IPS DF 4.7 (cell line): ENCODE measurements at regions not wholly inside any gene's neighbourhood (a gene's known extent, or its start where the extent isn't known, plus 50 kb on each side); places are given as distances from the start of the nearest gene placed in this dataset.
"Not testable (repeated sequence)": the region's sequence is repeated elsewhere in the genome, so short reads cannot be mapped to it uniquely, and the experiment has no call there.

ENCODE experiments used
- DNase-seq: peaks from one replicate; pipeline ENCODE4 v3.0.0-alpha.2; 2013; ENCODE audit warnings: low spot score; ENCODE audit errors: extremely low read depth

DNA sequence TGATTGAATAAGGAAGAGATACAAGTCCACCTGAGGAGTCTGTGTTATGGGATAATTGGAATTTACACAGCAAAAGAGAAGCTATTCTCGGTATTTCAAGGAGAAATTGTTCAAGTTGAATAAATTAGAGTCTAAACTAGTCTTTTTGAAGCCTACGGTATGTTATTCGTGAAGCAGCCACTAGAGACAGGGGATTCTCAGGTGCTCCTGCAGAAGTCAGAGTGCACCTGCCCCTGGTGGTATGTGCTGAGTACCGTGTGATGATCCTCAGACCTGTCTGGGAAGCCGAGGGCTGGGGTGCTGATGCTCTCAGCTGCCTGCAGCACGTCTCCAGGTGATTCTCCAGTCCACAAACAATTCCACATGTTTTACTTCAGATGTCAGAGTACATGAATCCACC, 1171.7 kb downstream of the RPIA start:
- DNase-seq: not testable (repeated sequence)

DNA sequence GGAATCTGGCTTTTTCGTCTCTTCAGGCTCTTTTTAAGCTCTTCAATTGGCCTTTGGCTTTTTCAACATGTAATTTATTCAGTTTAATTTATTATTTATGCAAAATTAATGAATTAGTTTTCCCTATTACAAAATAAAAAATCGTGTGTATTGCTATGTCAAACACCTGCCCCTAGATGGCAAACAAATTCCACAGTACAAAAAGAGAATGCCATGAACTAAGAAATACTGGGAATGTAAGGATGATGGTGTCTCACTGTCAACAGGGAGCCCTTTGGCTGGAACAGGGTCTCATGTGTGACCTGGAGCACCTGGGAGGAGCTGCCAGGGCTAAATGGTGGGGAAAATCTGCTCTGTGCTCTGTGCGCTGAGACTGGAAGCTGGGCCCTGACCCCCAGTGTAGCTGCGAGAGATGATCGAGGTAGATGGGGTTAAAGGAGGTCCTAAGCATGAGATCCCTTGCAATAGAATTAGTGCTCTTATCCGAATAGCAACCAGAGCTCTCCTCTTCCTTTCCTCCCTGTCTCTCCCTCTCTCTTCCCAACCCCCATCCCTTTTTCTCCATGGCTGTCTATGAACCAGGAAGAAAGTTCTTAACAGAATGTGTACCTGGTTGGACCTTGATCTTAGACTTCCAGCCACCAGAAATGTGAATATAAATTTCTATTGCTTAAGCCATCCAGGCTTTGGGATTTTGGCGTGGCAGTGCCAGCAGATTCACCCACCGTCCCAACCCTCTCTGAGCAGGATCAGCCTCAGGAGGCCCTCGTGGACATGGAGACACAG, 1183.5 kb downstream of the RPIA start:
- DNase-seq: not testable (repeated sequence)

DNA sequence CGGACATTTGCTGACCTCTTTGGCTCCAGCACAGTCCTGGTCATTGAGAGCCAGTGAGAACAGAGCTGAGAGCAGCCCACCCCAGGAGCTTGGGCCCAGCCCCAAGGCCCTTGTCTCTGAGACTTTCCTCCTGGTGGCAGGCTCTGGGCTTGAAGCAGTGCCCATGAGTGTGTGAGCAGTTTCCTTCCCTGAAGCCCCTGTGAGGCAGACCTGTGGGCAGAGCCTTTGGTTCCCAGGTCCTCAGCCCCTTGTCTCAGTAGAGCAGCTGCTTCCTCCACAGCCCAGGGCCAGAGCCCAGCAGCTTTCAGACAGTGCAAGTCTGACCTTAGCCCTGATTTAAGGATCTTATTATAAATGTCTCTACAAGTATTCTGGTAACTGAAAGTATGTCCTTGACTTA, 1185.0 kb downstream of the RPIA start:
- DNase-seq: not testable (repeated sequence)

DNA sequence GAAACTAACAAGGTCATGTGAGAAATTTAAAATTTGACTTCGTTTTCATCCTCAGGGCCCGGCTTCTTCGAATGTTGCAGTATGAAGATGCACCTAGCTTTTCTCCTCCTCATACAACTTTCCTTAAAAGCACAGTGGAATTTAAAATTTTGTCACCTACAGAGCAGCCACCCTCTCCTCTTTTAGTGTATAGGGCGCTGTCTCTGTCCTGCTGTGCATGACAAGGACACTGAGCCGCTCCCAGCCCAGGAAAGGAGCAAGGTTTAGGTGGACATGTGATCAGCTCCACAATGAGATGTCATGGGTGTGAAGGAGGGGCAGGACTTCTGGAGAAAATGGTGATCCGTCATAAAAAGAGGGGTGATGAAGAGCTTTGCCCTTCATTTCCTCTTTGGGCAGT, 1185.4 kb downstream of the RPIA start:
- not testable (repeated sequence) for DNase-seq

DNA sequence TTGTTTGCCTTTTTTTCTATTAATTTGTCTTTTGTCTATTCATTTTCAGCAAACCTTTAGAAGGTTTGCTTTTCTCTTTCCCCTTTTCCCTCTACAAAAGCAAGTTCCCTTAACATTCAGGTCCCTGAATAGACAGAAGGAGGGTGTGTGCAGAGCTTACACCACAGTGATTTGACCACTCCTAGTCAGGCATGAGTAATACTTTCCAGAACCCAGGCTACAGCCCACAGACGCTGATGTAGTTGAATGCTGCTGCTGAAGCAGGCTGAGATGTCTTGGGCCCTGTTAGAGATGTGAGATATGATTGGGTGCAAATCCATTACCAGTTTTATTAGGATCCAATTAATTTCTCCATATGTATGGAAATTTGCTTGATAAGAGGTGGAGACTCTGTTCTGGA, 1191.4 kb downstream of the RPIA start:
- DNase-seq: not testable (repeated sequence)

DNA sequence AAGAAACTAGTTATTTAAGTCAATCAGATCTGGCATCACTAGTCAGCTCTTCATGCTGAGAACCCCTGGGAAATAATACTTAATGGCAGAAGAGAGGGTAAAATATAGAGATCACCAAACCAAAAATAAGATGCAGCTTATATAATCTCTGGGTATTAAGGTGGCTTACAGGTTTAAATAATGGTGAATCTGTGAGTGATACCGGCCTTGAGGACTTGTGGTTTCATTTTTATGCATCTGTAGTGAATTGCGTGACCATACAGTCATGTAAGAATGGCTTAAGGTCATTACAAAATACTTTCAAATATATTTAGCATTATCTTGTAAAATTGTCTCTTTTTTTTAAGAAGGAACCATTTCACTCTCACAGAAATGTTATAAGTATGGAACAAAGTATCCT, 1192.2 kb downstream of the RPIA start:
- DNase-seq: not testable (repeated sequence)

DNA sequence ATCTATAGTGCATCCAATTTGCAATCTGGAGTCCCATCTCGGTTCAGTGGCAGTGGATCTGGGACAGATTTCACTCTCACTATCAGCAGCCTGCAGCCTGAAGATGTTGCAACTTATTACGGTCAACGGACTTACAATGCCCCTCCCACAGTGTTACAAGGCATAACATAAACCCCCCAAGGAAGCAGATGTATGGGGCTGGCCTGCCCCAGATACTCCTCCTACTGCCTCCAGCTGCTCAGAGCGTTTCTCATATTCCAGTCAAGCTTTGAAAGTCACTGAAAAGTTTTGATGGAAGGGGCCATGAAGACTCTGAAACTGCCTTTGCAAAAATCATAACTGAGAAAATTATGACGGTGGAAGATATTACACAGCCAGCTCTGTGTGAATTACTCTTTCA, 1193.6 kb downstream of the RPIA start:
- DNase-seq: not testable (repeated sequence)

DNA sequence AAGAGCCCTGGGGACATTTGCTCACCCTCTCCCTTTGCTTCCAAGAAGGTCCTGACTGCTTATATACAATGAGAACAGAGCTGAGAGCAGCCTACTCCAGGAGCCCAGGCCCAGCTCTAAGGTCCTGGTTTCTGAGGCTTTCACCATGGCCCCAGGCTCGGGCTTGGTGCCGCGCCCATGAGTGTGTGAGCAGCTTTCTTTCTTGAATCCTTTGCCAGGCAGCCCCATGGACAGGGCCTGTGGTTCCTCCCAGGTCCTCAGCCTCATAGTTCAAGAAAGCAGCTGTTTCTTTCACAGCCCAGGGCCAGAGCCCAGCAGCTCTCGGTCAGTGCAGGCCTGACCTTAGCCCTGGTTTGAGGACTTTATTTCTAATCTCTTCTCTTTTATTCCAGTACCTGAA, 1197.2 kb downstream of the RPIA start:
- DNase-seq: not testable (repeated sequence)

DNA sequence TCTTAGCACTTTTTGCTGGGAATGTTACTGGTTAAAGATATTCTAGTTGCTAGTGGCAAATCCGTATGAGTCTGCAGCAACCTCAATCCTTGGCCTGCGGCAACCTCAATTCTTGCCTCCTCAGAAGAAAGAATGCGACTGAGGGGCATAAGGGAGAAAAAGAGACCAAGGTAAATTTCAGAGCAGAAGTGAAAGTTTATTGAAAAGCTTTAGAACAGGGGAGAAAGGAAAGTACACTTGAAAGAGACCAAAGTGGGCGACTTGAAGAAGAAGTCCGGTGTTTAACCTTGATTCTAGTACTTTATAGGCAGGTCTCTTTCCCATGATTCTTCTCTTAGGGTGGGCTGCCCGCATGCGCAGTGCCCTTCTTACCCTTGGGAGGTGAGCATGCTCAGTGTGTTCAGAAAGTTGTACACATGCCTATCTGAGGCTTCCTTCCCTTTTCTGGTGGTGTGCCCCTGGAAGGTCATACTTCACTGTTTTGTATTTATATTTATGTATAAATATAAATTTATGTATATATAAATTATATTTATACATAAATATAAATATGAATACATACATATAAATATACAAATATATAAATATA, 1198.8 kb downstream of the RPIA start:
- not testable (repeated sequence) for DNase-seq

DNA sequence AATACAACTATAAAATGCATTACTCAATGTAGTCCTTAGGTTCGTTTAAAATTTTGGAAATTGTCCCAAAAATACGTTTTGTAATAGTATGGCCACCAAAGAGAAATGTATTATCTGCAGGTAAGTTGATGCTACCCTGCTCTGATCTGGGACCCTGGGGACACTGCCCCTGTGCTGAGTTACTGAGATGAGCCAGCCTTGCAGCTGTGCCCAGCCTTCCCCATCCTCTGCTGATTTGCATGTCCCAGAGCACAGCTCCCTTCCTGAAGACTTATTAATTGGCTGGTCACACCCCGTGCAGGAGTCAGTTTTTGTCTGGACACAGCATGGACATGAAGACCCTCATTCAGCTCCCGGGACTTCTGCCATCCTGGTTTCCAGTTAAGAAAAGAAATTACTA, 1203.5 kb downstream of the RPIA start:
- not testable (repeated sequence) for DNase-seq

DNA sequence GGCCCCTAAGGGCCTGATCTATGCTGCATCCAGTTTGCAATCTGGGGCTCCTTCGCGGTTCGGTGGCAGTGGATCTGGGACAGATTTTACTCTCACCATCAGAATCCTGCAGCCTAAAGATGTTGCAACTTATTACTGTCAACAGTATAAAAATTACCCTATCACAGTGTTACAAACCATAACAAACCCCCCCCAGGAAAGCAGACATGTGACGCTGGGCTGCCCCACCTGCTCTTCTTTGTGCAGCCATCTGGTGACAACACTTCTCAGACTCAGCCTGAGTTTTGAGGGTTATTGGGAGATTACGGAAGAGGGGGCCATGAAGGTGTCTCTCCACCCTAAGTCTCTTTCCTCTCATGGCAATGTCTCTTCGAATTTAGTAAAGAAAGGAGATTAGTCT, 1204.2 kb downstream of the RPIA start:
- not testable (repeated sequence) for DNase-seq

DNA sequence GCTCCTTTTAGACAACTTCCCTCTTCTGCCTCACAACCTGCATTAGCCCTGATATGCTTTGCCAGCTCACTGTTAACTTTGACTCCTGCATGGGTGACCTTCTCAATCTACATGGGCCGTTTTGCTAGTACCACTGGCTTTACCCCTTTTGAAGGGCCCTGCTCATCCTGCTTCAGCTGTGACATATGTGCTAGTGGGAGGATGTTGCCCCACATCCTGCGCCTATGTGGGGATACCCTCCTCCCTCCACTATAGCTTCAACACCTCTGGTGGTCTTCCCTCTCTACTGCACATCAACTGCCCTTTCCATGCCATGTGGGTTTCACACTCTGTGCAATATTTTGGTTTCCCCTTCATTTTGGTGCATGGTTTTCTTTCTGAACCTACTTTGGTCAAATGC, 1235.5 kb downstream of the RPIA start:
- not testable (repeated sequence) for DNase-seq

DNA sequence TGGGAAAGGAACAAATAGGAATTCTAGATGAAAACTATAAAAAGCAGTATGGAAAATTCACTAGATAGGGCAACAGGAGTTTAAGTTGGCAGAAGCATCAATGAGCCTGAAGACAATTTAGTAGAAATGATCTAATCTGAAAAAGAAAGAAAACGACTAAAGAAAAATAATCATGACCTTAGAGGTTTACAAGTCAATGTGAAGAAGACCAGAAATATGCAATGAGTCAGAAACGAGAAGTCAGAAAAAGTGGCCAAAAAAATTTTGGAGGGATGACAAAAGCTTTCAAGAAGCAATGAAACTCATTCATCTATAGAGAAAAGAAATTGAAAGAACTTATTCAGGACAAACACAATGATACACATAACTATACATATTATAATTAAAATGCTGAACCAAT, 1244.0 kb downstream of the RPIA start:
- DNase-seq: not testable (repeated sequence)

DNA sequence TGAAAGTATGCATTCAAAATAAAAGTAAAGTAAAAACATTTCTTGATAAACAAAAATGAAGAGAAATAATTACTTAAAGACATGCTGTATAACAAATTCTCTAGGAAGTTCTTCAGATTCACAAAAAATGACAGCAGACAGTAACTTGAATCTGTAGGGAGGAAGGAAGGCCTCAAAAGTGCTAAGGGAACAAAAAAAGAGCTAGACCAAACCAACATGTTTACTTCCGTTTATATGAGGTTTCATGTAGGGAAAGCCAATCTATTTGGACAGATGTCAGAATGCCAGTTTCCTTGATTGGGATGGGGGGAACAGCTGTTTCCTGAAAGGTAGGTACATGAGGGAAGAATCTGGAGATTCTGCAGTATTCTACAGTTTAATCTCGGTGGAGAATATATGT, 1244.5 kb downstream of the RPIA start:
- DNase-seq: not testable (repeated sequence)

DNA sequence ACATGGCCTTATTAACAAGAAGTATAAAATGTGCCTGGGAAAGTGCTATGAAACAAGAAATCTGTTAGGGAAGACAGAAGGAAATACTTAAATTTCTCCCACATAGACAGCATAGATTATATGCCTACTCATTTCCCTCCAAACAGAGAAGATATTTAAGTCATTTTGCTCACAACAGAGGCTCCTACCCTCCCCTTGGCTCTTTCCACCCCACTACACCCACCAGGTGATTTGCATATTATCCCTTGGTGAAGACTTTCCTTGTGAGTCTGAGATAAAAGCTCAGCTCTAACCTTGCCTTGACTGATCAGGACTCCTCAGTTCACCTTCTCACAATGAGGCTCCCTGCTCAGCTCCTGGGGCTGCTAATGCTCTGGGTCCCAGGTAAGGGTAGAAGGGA, 1245.1 kb downstream of the RPIA start:
- not testable (repeated sequence) for DNase-seq

DNA sequence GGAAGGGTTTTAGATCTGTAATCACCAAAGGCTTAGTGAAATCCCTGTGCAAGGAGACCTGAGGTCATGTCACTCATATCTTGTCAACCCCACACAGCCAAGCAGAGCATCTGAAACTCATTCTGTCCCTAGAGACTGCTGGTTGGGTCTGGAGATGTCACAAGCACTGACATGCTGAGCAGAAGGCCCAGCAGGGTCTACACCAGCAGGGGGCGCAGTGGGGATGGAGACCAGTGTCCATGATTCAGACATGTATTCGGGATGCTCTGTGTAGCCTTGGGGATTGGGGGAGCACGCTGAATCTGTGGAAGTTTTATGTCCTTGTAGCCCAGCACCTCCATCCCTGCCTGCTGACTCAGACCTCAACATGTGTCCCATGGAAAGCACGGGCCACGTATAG, 1247.3 kb downstream of the RPIA start:
- DNase-seq: not testable (repeated sequence)

DNA sequence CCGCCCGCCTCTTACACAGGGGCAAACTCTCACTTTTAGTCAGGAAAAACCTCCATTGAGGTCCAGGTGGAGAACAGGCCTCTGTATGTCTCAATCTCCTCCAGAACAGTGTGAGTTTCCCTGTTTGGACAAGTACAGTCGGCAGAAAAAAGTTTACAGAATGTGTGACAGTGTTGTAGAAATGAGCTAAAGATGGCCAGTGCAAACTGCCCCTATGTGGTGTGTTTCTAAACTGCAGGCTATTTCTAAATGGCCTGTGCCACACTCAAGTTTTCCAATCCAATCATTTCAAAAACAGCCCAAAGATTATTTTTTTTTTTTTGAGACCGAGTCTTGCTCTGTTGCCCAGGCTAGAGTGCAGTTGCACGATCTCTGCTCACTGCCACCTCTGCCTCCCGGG, 1252.8 kb downstream of the RPIA start:
- DNase-seq: not testable (repeated sequence)

DNA sequence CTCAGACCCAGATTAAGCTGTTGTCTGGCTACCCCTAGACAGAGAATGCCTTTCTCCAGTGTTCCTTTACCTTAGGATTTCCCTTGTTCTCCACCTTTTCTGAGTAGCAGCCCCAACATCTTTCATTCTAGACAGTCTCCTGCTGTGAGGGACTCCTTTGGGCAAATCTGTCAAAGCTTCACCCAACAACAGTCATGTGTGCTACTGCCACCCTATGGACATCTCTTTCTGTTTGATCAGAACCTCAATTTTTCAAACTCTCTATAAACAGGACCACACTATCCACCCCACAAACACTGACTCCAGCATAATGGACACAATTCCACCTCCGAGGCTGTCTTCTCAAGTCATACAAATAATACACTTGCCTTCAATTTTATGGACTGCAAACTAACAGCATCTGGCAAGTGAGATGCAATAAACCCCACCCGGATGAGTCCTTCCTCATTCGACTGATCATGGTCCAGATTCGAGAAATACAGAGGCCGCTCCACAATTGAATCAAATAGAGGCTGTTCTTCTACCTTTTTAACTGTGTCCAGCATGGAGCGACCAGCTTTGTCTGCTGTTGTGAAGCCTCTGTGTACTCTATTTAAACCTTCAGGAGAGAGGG, 1253.6 kb downstream of the RPIA start:
- not testable (repeated sequence) for DNase-seq

DNA sequence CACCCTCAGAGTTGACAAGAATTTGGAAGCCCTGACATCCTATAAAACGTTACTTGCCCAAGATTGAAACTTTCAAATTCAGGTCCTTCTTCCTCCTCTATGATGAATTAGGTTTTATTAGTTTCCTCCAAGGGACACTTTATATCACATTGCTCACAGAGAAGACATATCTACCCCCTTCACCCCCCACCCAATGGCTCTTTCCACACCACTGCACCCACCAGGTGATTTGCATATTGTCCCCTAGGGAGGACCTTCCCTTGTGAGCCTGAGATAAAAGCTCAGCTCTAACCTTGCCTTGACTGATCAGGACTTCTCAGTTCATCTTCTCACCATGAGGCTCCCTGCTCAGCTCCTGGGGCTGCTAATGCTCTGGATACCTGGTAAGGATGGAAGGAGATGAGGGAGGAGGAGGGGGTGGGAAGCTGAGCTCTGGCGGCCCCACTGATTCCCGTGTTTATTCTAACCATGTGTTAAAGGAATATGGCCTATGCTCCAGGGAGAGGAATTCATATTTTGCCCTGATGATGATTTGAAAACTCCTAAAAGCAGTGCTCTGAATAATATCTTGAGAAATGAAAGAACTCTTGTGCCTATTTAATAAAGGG, 1255.8 kb downstream of the RPIA start:
- not testable (repeated sequence) for DNase-seq

DNA sequence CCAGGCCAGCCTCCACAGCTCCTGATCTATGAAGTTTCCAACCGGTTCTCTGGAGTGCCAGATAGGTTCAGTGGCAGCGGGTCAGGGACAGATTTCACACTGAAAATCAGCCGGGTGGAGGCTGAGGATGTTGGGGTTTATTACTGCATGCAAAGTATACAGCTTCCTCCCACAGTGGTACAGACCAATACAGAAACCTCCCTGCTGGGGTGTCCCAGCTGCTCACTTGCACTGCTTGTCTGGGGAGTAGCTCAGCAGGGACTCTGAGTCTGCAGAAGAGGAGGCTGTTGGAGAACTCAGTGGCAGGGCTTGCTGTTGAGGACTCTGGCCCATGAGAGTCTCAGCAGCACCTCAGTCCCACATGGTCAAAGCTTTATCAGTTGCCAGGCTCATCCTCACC, 1256.6 kb downstream of the RPIA start:
- DNase-seq: not testable (repeated sequence)

DNA sequence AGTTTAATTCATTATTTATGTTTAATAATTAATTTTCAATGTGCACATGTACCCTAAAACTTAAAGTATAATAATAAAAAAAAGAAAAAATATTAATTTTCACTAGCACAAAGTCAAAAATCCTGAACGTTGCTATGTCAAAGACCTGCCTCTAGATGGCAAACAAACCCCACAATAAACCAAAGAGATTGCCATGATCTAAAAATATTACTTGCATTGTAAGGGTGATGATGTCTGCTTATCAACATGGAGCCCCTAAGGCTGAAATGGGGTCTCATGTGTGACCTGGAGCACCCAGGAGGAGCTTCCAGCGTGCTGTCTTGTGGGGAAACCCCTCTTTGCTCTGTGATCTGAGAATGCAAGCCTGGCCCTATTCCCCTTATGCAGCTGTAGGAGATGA, 1259.3 kb downstream of the RPIA start:
- DNase-seq: not testable (repeated sequence)

DNA sequence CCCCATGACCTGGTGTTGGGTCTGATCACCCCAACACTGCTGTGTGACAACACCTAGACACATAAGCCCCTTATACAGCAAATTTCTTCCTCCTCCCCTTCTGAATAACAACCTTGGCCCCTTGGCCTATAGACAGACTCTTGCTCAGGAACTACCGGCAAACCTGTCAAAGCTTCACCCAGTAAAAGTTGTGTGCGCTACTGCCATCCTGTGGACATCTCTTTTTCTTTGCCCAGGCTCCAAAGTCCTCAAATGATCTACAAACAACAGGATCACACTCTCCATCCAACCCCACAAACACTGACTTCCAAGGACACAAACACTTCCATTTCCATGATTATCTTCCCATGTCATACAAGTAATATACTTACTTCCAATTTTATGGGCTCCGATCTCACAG, 1265.8 kb downstream of the RPIA start:
- DNase-seq: not testable (repeated sequence)
